ENCODE measurements at regions not wholly inside any gene's neighbourhood (a gene's known extent, or its start where the extent isn't known, plus 50 kb on each side); places are given as distances from the start of the nearest gene placed in this dataset.

DNA sequence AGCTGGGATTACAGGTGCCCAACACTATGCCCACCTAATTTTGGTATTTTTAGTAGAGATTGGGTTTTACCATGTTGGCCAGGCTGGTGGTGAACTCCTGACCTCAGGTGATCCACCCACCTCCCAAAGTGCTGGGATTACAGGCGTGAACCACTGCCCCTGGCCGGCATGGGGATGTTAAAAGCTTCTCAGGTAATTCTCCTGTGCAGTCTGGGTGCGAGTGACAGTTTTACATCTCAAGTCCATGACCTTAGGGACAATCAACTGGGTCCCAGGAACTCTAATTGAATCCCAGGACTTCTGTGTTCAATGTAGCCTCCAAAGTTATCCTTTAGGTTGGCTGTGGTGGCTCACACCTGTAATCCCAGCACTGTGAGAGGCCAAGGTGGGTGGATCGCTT, 100.1 kb upstream of the TSHZ3 start:
- Histone ChIP-seq H3K9ac (replicated peaks in 1 of 4; ENCODE audit: extremely low read depth in 1 of 4, low read depth in 3 of 4, low read length in 3 of 4) (no peak overlapping the region), H2BK20ac (ENCODE audit: low read length) (no peak overlapping the region), H3K27ac (ENCODE audit: low read depth, low read length) (no peak overlapping the region), H2BK5ac (ENCODE audit: low read depth, low read length) (no peak overlapping the region), H4K5ac (ENCODE audit: insufficient read length, low read depth, low read length) (no peak overlapping the region), H3K4me2 (ENCODE audit: insufficient read depth in 1 of 2, low read depth in 2 of 2, low read length in 2 of 2) (no peak overlapping the region), H2AK5ac (ENCODE audit: low read depth, low read length) (no peak overlapping the region), H4K20me1 (replicated peaks in 1 of 2; ENCODE audit: control insufficient read depth in 1 of 2, insufficient read depth in 2 of 2, low read length in 2 of 2) (no peaks in the 10 kb centered on the region), H3K79me2 (ENCODE audit: control insufficient read depth in 1 of 2, insufficient read depth in 2 of 2, low read length in 2 of 2) (no peaks in the 10 kb centered on the region), H3K4me1 (replicated peaks in 1 of 4; ENCODE audit: control insufficient read depth in 3 of 4, insufficient read depth in 4 of 4, low read length in 3 of 4) (no peaks in the 10 kb centered on the region; a peak in 1 of 7 replicates), H3K4ac (replicated peaks; ENCODE audit: insufficient read length, low read depth, low read length) (no peak overlapping the region), H2AFZ (ENCODE audit: low read length) (no peak overlapping the region), H3K36me3 (ENCODE audit: control insufficient read depth in 2 of 4, insufficient read depth in 4 of 4, low read length in 3 of 4) (no peaks in the 10 kb centered on the region), H3K79me1 (ENCODE audit: low read depth, low read length) (no peaks in the 10 kb centered on the region), H3K9me3 (ENCODE audit: insufficient read depth in 2 of 2, low read depth in 1 of 2, low read length in 1 of 2) (0 out of 4 replicates have a peak, but pooled peaks cover 4 to 8% of the 10 kb centered on the region in 2 experiments), H2BK120ac (replicated peaks; ENCODE audit: low read depth, low read length) (no peak overlapping the region), H3K14ac (ENCODE audit: insufficient read length) (no peak overlapping the region), H4K91ac (replicated peaks; ENCODE audit: insufficient read length, low read length) (no peak overlapping the region), H3K23ac (ENCODE audit: insufficient read length) (no peak overlapping the region), H3K18ac (ENCODE audit: extremely low read depth, low read length) (no peak overlapping the region), H2BK15ac (ENCODE audit: low read length) (no peak overlapping the region), H3K4me3 (ENCODE audit: extremely low read depth in 1 of 4, insufficient read depth in 2 of 4, low read depth in 3 of 4, low read length in 4 of 4) (no peak overlapping the region), H3K23me2 (ENCODE audit: low read depth, low read length) (no peaks in the 10 kb centered on the region), H4K8ac (ENCODE audit: extremely low read depth, insufficient read depth, low read length) (no peak overlapping the region), H3K56ac (replicated peaks; ENCODE audit: insufficient read length, low read depth, low read length) (no peak overlapping the region), H2BK12ac (ENCODE audit: low read depth, low read length) (no peak overlapping the region), H3K27me3 (replicated peaks in 1 of 4; ENCODE audit: control insufficient read depth in 3 of 4, extremely low read depth in 1 of 4, insufficient read depth in 3 of 4, low read length in 3 of 4) (no peaks in the 10 kb centered on the region)
- no peak for FAIRE-seq
- POLR2A ChIA-PET (ENCODE audit: partially characterized antibody): no interaction called here
- WGBS, 2 experiments (ENCODE audit: extremely low coverage in 1 of 2, insufficient coverage in 1 of 2, insufficient read length in 1 of 2, insufficient replicate concordance in 2 of 2, low coverage in 1 of 2, low lambda C conversion rate in 2 of 2, missing lambda C conversion rate in 1 of 2): 87% methylated on average over 4 of the region's 4 CpGs; no CpG with 5 or more reads in 1 of the 2 experiments
- no peak for DNase-seq (ENCODE audit: low read depth in 1 of 2, low spot score in 2 of 2)
- no peak for TF ChIP-seq KDM5A (IDR thresholded peaks at IDR 0.05; ENCODE audit: low read length)
- CTCF ChIA-PET (ENCODE audit: partially characterized antibody): interaction anchor here (1.2 to 4.2 kb wide), 2 partner anchors 11 to 395 kb away, joined by 3 to 14 read pairs; no protein-coding TSS in a partner anchor
